SK-N-SH treated with all-trans-retinoic acid at 6 μM for 48 hours (cell line): ENCODE measurements at regions not wholly inside any gene's neighbourhood (a gene's known extent, or its start where the extent isn't known, plus 50 kb on each side); places are given as distances from the start of the nearest gene placed in this dataset.
A peak's percentile ranks its signal among the peaks of the same experiment; 100 is the strongest.

Experiments
- ATAC-seq: fragments of 200-7000 bp; cut with Tn5 transposase; 3 replicates; pipeline ENCODE4 v1.9.1; 2020; ENCODE audit warnings: mild to moderate bottlenecking, moderate library complexity
- ARNTL ChIP-seq: fragments of 450-650 bp; formaldehyde crosslinking; IDR thresholded peaks from 2 replicates; pipeline ENCODE4 v1.5.0; 2020; ENCODE audit warnings: low read depth, mild to moderate bottlenecking, moderate library complexity, borderline replicate concordance
- BACH2 ChIP-seq: fragments of 250-450 bp; sonication (Bioruptor Pico); IDR thresholded peaks from 2 replicates; pipeline ENCODE4 v1.9.0; 2021; ENCODE audit warnings: mild to moderate bottlenecking, borderline replicate concordance
- ESRRG ChIP-seq: fragments of 250-450 bp; sonication (Bioruptor Pico); IDR thresholded peaks from 2 replicates; pipeline ENCODE4 v1.6.1; 2021; ENCODE audit warnings: mild to moderate bottlenecking
- GLIS3 ChIP-seq: fragments of 250-450 bp; sonication (Bioruptor Pico); IDR thresholded peaks from 2 replicates; pipeline ENCODE4 v1.5.0; 2020; ENCODE audit warnings: mild to moderate bottlenecking, moderate library complexity
- ISL1 ChIP-seq: fragments of 250-450 bp; sonication (Bioruptor Pico); IDR thresholded peaks from 2 replicates; pipeline ENCODE4 v2.1.2; 2022; ENCODE audit warnings: mild to moderate bottlenecking, moderate library complexity
- OSR1 ChIP-seq: fragments of 250-450 bp; sonication (Bioruptor Pico); IDR thresholded peaks from 2 replicates; pipeline ENCODE4 v1.8.0; 2022; ENCODE audit warnings: moderate library complexity, mild to moderate bottlenecking, inconsistent platforms
- PPARA ChIP-seq: fragments of 250-450 bp; sonication (Bioruptor Pico); IDR thresholded peaks from 2 replicates; pipeline ENCODE4 v1.5.0; 2020; ENCODE audit warnings: mild to moderate bottlenecking, borderline replicate concordance
- RARB ChIP-seq: fragments of 250-450 bp; sonication (Bioruptor Pico); IDR thresholded peaks from 2 replicates; pipeline ENCODE4 v1.8.0; 2021; ENCODE audit warnings: mild to moderate bottlenecking, moderate library complexity
- SNAI2 ChIP-seq: fragments of 250-450 bp; sonication (Bioruptor Pico); IDR thresholded peaks from 2 replicates; pipeline ENCODE4 v1.5.0; 2020; ENCODE audit warnings: mild to moderate bottlenecking, moderate library complexity
- TCF4 ChIP-seq: fragments of 250-450 bp; sonication (Bioruptor Pico); IDR thresholded peaks from 2 replicates; pipeline ENCODE4 v1.8.0; 2021; ENCODE audit warnings: mild to moderate bottlenecking, moderate library complexity, borderline replicate concordance
- TOX ChIP-seq: fragments of 250-450 bp; sonication (Bioruptor Pico); IDR thresholded peaks from 2 replicates; pipeline ENCODE4 v1.8.0; 2021; ENCODE audit warnings: mild to moderate bottlenecking, moderate library complexity, borderline replicate concordance
- ZC3H10 ChIP-seq: fragments of 250-450 bp; sonication (Bioruptor Pico); IDR thresholded peaks from 2 replicates; pipeline ENCODE4 v1.5.1; 2021; ENCODE audit warnings: mild to moderate bottlenecking, moderate library complexity
- ZFP3 ChIP-seq: fragments of 250-450 bp; sonication (Bioruptor Pico); IDR thresholded peaks from 2 replicates; pipeline ENCODE4 v1.5.0; 2020; ENCODE audit warnings: mild to moderate bottlenecking, moderate library complexity
- ZFP30 ChIP-seq: fragments of 450-650 bp; formaldehyde crosslinking; IDR thresholded peaks from 2 replicates; pipeline ENCODE4 v1.5.0; 2022; ENCODE audit warnings: mild to moderate bottlenecking, moderate library complexity
- ZNF565 ChIP-seq: fragments of 450-650 bp; formaldehyde crosslinking; conservative IDR thresholded peaks from 2 replicates; pipeline ENCODE4 v1.5.0; 2020; ENCODE audit warnings: low read depth, mild to moderate bottlenecking, moderate library complexity
- ZNF70 ChIP-seq: fragments of 450-650 bp; formaldehyde crosslinking; IDR thresholded peaks from 2 replicates; pipeline ENCODE4 v1.5.0; 2020; ENCODE audit warnings: mild to moderate bottlenecking, moderate library complexity
- ZNF8 ChIP-seq: fragments of 450-650 bp; formaldehyde crosslinking; IDR thresholded peaks from 2 replicates; pipeline ENCODE4 v1.5.0; 2020; ENCODE audit warnings: mild to moderate bottlenecking, moderate library complexity
- TF ChIP-seq, protein P1 (sequence below): fragments of 250-450 bp; sonication (Bioruptor Pico); IDR thresholded peaks from 2 replicates; pipeline ENCODE4 v1.8.0; 2021; ENCODE audit warnings: low read depth, mild to moderate bottlenecking, moderate library complexity, borderline replicate concordance
- TF ChIP-seq, protein P2 (sequence below): fragments of 250-450 bp; sonication (Bioruptor Pico); IDR thresholded peaks from 2 replicates; pipeline ENCODE4 v1.5.1; 2020; ENCODE audit warnings: low read depth, mild to moderate bottlenecking, moderate library complexity

DNA sequence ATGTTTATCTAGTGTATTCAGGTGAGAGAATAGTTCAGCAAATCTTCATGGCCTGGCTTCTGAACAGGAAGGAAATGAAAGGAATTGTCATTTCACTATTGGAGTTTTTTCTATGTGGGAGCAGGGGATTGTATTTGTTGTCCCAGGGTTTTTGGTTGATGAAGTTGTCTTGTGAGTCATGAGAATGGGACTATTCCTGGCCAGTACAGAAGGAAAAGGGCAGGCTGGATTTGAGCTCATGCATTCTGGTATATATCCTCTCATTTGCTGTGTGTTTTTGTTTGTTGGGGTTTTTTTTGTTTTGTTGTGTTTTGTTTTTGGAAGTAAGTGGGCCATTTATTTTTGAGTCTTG lies 101.2 kb upstream of the MKLN1 start:
- TF ChIP-seq, protein P1, sequence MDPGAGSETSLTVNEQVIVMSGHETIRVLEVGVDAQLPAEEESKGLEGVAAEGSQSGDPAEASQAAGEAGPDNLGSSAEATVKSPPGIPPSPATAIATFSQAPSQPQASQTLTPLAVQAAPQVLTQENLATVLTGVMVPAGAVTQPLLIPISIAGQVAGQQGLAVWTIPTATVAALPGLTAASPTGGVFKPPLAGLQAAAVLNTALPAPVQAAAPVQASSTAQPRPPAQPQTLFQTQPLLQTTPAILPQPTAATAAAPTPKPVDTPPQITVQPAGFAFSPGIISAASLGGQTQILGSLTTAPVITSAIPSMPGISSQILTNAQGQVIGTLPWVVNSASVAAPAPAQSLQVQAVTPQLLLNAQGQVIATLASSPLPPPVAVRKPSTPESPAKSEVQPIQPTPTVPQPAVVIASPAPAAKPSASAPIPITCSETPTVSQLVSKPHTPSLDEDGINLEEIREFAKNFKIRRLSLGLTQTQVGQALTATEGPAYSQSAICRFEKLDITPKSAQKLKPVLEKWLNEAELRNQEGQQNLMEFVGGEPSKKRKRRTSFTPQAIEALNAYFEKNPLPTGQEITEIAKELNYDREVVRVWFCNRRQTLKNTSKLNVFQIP, result no peak
- ATAC-seq, result no peak

DNA sequence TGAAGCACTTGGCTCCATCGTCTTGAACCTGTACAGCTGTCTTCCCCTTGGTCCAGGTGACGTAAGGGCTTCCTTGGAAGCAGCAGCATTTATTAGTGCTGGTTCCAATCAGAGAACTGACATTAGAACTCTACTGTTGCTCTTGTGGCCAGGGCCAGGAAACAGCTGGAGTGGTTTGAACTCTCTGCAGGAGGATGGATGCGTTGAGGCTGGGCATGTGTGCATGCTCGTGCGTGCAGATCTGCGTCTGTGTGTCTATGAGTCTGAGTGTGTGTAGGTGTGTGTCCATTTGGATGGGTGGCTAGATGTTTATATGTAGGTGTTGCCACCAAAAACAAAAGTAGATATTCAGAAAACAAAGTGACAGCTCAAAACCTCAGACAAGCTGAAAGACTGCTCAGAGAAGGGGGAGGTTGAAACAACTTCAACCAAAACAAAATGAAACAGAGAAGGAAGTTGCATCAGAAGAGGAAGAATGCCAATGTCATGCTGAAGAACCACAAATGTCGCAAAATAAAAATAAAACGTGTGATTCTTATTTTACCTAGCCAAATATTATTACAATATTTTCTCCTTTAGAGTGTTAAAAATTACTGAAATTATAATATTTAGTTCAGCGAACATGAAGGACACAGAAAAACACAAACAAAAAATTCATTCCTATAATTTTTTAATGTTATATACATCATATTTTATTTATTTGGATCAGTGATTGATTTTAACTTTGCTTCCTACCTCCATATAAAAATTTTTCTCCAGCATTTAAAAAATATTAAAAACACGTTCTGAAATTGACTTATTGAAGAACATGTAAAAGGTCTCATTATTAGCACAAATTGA lies 96.1 kb upstream of the MKLN1 start:
- TF ChIP-seq ESRRG (CRISPR knock-in tag) (no peak), TOX (no peak), ARNTL (CRISPR knock-in tag) (no peak), ZNF70 (CRISPR knock-in tag) (no peak), PPARA (CRISPR knock-in tag) (no peak), BACH2 (no peak), ZNF565 (CRISPR knock-in tag) (no peak), ZNF8 (no peak), ZFP3 (CRISPR knock-in tag) (no peak)
- TF ChIP-seq, all 23 proteins: peak for 0
- ATAC-seq, result no peak

DNA sequence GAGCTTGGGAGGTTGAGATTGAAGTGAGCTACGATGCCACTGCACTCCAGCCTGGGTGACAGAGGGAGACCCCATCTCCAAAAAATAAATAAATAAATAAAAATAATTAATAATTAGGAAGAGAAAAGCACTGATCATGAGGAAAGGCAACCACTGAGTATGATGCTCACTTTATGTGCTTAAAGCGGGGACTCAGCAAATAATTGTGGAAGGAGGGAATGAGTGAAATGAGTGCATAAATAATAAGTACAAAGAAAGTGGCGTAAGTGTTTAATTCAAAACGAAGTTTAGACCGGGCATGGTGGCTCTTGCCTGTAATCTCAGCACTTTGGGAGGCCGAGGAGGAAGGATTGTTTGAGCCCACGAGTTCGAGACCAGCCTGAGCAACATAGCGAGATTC lies 94.9 kb upstream of the MKLN1 start:
- TF ChIP-seq SNAI2 (CRISPR knock-in tag), result no peak
- TF ChIP-seq PPARA (CRISPR knock-in tag), result no peak
- TF ChIP-seq ZFP30 (CRISPR knock-in tag), result no peak
- no peak for TF ChIP-seq ZC3H10
- no peak for ATAC-seq

DNA sequence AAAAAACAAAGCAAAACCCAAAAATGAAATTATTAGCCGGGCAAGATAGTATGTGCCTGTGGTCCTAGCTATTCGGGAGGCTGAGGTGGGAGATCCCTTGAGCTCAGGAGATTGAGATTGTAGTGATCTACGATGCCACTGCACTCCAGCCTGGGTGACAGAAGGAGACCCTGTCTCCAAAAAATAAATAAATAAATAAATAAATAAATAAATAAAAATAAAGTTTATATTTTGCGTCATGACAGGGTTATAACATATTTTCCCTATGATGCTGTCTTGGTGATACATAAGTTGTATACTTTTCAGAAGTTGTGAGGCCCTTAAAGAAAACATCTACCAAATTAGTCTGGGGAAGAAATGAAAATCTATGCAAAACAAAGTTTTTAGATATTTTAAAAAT lies 94.5 kb upstream of the MKLN1 start:
- no peak for ATAC-seq
- no peak for TF ChIP-seq PPARA (CRISPR knock-in tag)
- no peak for TF ChIP-seq TCF4 (CRISPR knock-in tag)
- TF ChIP-seq ZNF565 (CRISPR knock-in tag), result no peak
- no peak for TF ChIP-seq ESRRG (CRISPR knock-in tag)
- TF ChIP-seq GLIS3 (CRISPR knock-in tag), result no peak
- no peak for TF ChIP-seq RARB (CRISPR knock-in tag)
- TF ChIP-seq ZFP30 (CRISPR knock-in tag), result no peak
- no peak for TF ChIP-seq TOX
- TF ChIP-seq ZFP3 (CRISPR knock-in tag), result no peak
- TF ChIP-seq ZNF70 (CRISPR knock-in tag), result no peak

DNA sequence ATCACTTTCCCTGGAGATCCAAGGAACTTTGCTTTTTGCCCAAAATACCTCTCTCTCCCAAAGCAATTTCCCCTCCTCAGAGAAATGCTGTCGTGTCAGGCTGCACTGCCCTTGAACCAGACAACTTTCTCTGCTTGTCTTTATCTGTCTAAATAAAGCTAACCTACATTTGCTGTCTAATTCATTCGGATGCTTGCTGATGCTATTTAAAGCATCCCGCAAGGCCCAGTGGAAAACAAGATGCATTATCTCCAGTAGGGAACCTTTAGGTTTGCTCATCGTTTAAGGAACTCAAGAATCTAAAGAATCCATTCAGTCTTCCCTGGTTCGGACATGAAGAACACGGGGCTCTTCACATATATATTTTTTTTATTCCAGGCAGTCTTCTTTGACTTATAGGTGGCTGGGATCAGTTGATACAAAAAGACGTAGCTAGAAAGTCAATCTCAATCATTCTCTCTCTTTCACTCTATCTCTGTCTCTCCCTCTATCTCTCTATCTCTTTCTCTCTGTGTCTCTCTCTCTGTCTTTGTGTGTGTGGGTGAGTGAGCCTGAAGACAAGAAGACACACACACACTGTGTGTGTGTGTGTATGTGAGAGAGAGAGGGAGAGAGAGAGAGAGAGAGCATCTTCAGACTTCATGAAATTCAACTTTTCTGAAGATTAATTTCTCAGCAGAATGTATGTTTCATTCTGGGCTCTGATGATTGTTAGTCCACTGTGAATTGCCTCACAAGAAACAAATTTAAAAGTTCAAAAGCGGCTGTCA lies 92.8 kb upstream of the MKLN1 start:
- TF ChIP-seq OSR1 (CRISPR knock-in tag) (no peak), ISL1 (CRISPR knock-in tag) (peak; percentile 3; the same call in 1 of the 2 replicates), RARB (CRISPR knock-in tag) (peak; percentile 74; the same call in 1 of the 2 replicates)
- TF ChIP-seq, protein P1, result no peak
- peak; percentile 60 for ATAC-seq

DNA sequence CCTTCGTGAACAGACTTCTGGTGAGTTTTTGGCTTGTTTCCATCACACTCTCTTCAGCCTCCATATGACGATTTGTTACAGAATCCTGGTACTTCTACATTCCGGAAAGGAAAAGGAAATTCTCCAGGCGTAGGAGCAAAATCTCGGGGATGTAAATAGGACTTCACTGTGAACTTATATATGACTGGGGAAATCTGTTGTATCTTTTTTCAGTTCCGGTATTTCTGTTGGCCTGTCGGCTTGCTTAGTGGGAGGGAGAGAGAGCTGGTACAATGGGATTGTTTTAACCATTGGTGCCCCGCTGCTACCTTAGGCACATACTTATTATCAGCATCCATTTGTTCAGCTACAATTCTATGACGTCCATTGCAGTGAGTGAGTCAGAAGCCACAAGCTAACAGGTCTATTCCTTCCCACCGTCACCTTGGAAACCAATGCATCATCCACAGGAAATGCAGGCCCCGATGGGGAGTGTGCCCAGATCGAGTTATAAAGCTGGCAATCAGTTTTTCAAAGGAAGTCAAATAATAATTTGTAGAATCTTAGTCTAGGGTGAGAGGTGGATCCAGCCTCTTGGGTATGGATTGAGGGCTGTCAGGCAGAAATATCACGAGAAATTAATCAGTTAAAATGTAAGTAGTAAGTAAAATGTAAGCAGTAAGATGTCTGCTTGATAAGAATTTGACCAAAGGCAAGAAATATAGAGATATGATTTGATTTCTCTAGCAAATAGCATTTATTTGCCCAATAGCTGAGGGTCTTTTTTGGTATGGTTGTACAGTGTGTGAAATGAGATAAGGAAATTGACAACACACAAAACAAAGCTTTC lies 92.0 kb upstream of the MKLN1 start:
- TF ChIP-seq, protein P2, sequence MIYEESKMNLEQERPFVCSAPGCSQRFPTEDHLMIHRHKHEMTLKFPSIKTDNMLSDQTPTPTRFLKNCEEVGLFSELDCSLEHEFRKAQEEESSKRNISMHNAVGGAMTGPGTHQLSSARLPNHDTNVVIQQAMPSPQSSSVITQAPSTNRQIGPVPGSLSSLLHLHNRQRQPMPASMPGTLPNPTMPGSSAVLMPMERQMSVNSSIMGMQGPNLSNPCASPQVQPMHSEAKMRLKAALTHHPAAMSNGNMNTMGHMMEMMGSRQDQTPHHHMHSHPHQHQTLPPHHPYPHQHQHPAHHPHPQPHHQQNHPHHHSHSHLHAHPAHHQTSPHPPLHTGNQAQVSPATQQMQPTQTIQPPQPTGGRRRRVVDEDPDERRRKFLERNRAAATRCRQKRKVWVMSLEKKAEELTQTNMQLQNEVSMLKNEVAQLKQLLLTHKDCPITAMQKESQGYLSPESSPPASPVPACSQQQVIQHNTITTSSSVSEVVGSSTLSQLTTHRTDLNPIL, result no peak
- TF ChIP-seq ESRRG (CRISPR knock-in tag) (no peak), ZC3H10 (0 out of 2 replicates have a peak, but pooled peaks have one; percentile 28), ISL1 (CRISPR knock-in tag) (0 out of 2 replicates have a peak, but pooled peaks have one; percentile 5)
- peak; percentile 95 for ATAC-seq
